Caco-2 (cell line): ENCODE measurements at regions not wholly inside any gene's neighbourhood (a gene's known extent, or its start where the extent isn't known, plus 50 kb on each side); places are given as distances from the start of the nearest gene placed in this dataset.

Source experiments
- BruUV-seq: library from RNA; stranded (reverse); fragments of 400-500 nt; replicated peaks from 2 replicates; lab custom pipeline; 2021; lab: Mats Ljungman, UMichigan
- CTCF ChIA-PET: fragments of 300-600 bp; sonication (Branson Sonifier 250); formaldehyde crosslinking; loops from one replicate; lab custom pipeline; 2022; ENCODE audit warnings: antibody characterized with exemption; lab: Charles Lee
- POLR2A ChIA-PET: fragments of 300-600 bp; sonication (Branson Sonifier 250); formaldehyde crosslinking; loops from one replicate; lab custom pipeline; 2022; ENCODE audit warnings: antibody characterized with exemption; lab: Charles Lee
- DNase-seq, 2 experiments: peaks; one replicate each; pipeline versions ENCODE4 v3.0.0 to v3.0.0-alpha.2; 2020 to 2022
- H3K27me3 ChIP-seq: replicated peaks from 2 replicates; pipeline ENCODE4 v1.6.0; 2011; ENCODE audit warnings: low read length; ENCODE audit not compliant: control insufficient read depth, insufficient read depth
- H3K36me3 ChIP-seq: 2 replicates; pipeline ENCODE4 v1.5.1; 2011; ENCODE audit warnings: low read length; ENCODE audit not compliant: control insufficient read depth, insufficient read depth
- H3K4me1 ChIP-seq: fragments of 250-450 bp; sonication (Bioruptor Pico); 2 replicates; pipeline ENCODE4 v1.5.1; 2020; ENCODE audit warnings: mild to moderate bottlenecking
- H3K4me3 ChIP-seq: 2 replicates; pipeline ENCODE4 v1.5.1; 2011; ENCODE audit warnings: low read depth, mild to moderate bottlenecking, control low read depth, low read length
- H3K9me3 ChIP-seq: fragments of 250-450 bp; sonication (Bioruptor Pico); 2 replicates; pipeline ENCODE4 v1.5.1; 2020; ENCODE audit warnings: mild to moderate bottlenecking, moderate library complexity
- H3K27ac Mint-ChIP-seq: one replicate; pipeline ENCODE4 v1.8.0; 2022; ENCODE audit warnings: mixed read lengths; ENCODE audit not compliant: unreplicated experiment
- H3K27me3 Mint-ChIP-seq: one replicate; pipeline ENCODE4 v1.8.0; 2022; ENCODE audit warnings: mixed read lengths; ENCODE audit not compliant: insufficient read depth, unreplicated experiment
- H3K36me3 Mint-ChIP-seq: one replicate; pipeline ENCODE4 v1.8.0; 2022; ENCODE audit warnings: mild to moderate bottlenecking, mixed read lengths; ENCODE audit not compliant: insufficient read depth, unreplicated experiment
- H3K4me1 Mint-ChIP-seq: one replicate; pipeline ENCODE4 v1.8.0; 2022; ENCODE audit warnings: low read depth, mixed read lengths; ENCODE audit not compliant: unreplicated experiment
- H3K4me3 Mint-ChIP-seq: one replicate; pipeline ENCODE4 v1.8.0; 2022; ENCODE audit warnings: mild to moderate bottlenecking, moderate library complexity, mixed read lengths; ENCODE audit not compliant: unreplicated experiment
- H3K9me3 Mint-ChIP-seq: one replicate; pipeline ENCODE4 v1.8.0; 2022; ENCODE audit warnings: mixed read lengths; ENCODE audit not compliant: unreplicated experiment
- intact Hi-C: fragments of 100-400 bp; cut with micrococcal nuclease; formaldehyde crosslinking; loops from one replicate; pipeline ENCODE4 v1.10.0; 2022; ENCODE audit not compliant: unreplicated experiment
- TF ChIP-seq, protein P1 (sequence below), 2 experiments: fragments of 200-600 bp in 1 of 2; IDR thresholded peaks; 1 replicate in 1 of 2; 2 replicates in 1 of 2; pipeline versions ENCODE4 v1.5.1 to v1.8.0; 2011 to 2022; ENCODE audit warnings: antibody characterized with exemption in 1 of 2, control low read depth in 1 of 2, inconsistent platforms in 1 of 2, low read depth in 1 of 2, low read length in 1 of 2, mild to moderate bottlenecking in 1 of 2, moderate library complexity in 1 of 2; ENCODE audit not compliant: insufficient read depth in 1 of 2, severe bottlenecking in 1 of 2, unreplicated experiment in 1 of 2

- ChIA-PET CTCF (interaction anchor here (0.5 to 2.3 kb wide), 8 partner anchors 11 to 653 kb away, joined by 3 to 9 read pairs (median 4); no protein-coding TSS in a partner anchor), POLR2A (no interaction called here)
- H3K9me3 Mint-ChIP-seq: no peaks in the 10 kb centered on the region
- no peaks in the 10 kb centered on the region for H3K27me3 Mint-ChIP-seq
- H3K4me3 Mint-ChIP-seq: no peak overlapping the region
- H3K4me1 Mint-ChIP-seq: peaks cover 13% of the 10 kb centered on the region
- peaks cover 14% of the 10 kb centered on the region for H3K36me3 Mint-ChIP-seq
- no peak for DNase-seq
- Histone ChIP-seq H3K36me3 (no peaks in the 10 kb centered on the region), H3K4me1 (peaks cover 37% of the 10 kb centered on the region), H3K4me3 (no peak overlapping the region), H3K9me3 (no peaks in the 10 kb centered on the region), H3K27me3 (no peaks in the 10 kb centered on the region)
- intact Hi-C loops: loop anchor here (5.0 kb wide), 1 partner anchor 303 kb away; the partner anchor contains the start of gene GSE1
- TF ChIP-seq, protein P1, sequence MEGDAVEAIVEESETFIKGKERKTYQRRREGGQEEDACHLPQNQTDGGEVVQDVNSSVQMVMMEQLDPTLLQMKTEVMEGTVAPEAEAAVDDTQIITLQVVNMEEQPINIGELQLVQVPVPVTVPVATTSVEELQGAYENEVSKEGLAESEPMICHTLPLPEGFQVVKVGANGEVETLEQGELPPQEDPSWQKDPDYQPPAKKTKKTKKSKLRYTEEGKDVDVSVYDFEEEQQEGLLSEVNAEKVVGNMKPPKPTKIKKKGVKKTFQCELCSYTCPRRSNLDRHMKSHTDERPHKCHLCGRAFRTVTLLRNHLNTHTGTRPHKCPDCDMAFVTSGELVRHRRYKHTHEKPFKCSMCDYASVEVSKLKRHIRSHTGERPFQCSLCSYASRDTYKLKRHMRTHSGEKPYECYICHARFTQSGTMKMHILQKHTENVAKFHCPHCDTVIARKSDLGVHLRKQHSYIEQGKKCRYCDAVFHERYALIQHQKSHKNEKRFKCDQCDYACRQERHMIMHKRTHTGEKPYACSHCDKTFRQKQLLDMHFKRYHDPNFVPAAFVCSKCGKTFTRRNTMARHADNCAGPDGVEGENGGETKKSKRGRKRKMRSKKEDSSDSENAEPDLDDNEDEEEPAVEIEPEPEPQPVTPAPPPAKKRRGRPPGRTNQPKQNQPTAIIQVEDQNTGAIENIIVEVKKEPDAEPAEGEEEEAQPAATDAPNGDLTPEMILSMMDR (IDR thresholded peaks at IDR 0.05; ENCODE audit: insufficient read depth in 1 of 2, low read depth in 1 of 2, low read length in 1 of 2, severe bottlenecking in 1 of 2, unreplicated experiment in 1 of 2): no peak
- no TSS peak for BruUV-seq
- H3K27ac Mint-ChIP-seq: no peak overlapping the region
These were observed 196.6 kb upstream of the CIBAR2 start for GRCh38 chr16:85308611-85309540.

- ChIA-PET POLR2A (no interaction called here), CTCF (no interaction called here)
- no peaks in the 10 kb centered on the region for H3K27me3 ChIP-seq
- peaks cover 37% of the 10 kb centered on the region for H3K4me1 ChIP-seq
- no peaks in the 10 kb centered on the region for H3K27me3 Mint-ChIP-seq
- DNase-seq: no peak
- no peak overlapping the region for H3K27ac Mint-ChIP-seq
- peaks cover 14% of the 10 kb centered on the region for H3K36me3 Mint-ChIP-seq
- peaks cover 14% of the 10 kb centered on the region for H3K4me1 Mint-ChIP-seq
- intact Hi-C loops: loop anchor here (5.0 kb wide), 1 partner anchor 302 kb away; the partner anchor contains the start of gene GSE1
- H3K36me3 ChIP-seq: no peaks in the 10 kb centered on the region
- BruUV-seq: no TSS peak
- H3K4me3 ChIP-seq: no peak overlapping the region
- TF ChIP-seq, protein P1 (IDR thresholded peaks at IDR 0.05; ENCODE audit: insufficient read depth in 1 of 2, low read depth in 1 of 2, low read length in 1 of 2, severe bottlenecking in 1 of 2, unreplicated experiment in 1 of 2): no peak
- no peak overlapping the region for H3K4me3 Mint-ChIP-seq
- H3K9me3 Mint-ChIP-seq: no peaks in the 10 kb centered on the region
- no peaks in the 10 kb centered on the region for H3K9me3 ChIP-seq
These were observed 197.7 kb upstream of the CIBAR2 start for GRCh38 chr16:85309656-85310587.
